ENCODE measurements at regions not wholly inside any gene's neighbourhood (a gene's known extent, or its start where the extent isn't known, plus 50 kb on each side); places are given as distances from the start of the nearest gene placed in this dataset.
"Not testable (repeated sequence)": the region's sequence is repeated elsewhere in the genome, so short reads cannot be mapped to it uniquely, and the experiment has no call there.

GRCh38 chr5:35540002-35540401, 77.7 kb upstream of the SPEF2 start:
- TF ChIP-seq POLR2A (IDR thresholded peaks at IDR 0.05) (no peak), CTCF (IDR thresholded peaks at IDR 0.05) (no peak)
- WGBS, 2 donors, result 36 to 37% methylated on average over 3 of the region's 3 CpGs

GRCh38 chr5:35538198-35538931, 79.3 kb upstream of the SPEF2 start:
- no peaks in the 10 kb centered on the region for H3K36me3 ChIP-seq
- no peaks in the 10 kb centered on the region for H3K9me3 ChIP-seq
- no peak for DNase-seq
- H3K27ac ChIP-seq, result no peak overlapping the region
- WGBS, 2 donors, result 73 to 75% methylated on average over 7 of the region's 7 CpGs
- no peaks in the 10 kb centered on the region for H3K27me3 ChIP-seq
- intact Hi-C loops (cut with DNase I), result no loop called here
- TF ChIP-seq CTCF (IDR thresholded peaks at IDR 0.05) (no peak), POLR2A (IDR thresholded peaks at IDR 0.05) (no peak)
- no peaks in the 10 kb centered on the region for H3K4me1 ChIP-seq
- H3K4me3 ChIP-seq (replicated peaks in 1 of 3), result no peak overlapping the region

More at GRCh38 chr5:35540002-35540401, 77.7 kb upstream of the SPEF2 start:
- H3K4me1 ChIP-seq, result no peaks in the 10 kb centered on the region
- no peak overlapping the region for H3K4me3 ChIP-seq (replicated peaks in 1 of 3)
- no peaks in the 10 kb centered on the region for H3K36me3 ChIP-seq
- H3K27ac ChIP-seq, result no peak overlapping the region
- H3K9me3 ChIP-seq, result no peaks in the 10 kb centered on the region
- DNase-seq, result no peak
- H3K27me3 ChIP-seq, result no peaks in the 10 kb centered on the region
- intact Hi-C loops (cut with DNase I), result no loop called here

GRCh38 chr5:35533156-35533555, 84.5 kb upstream of the SPEF2 start:
- DNase-seq, result no peak
- TF ChIP-seq CTCF (IDR thresholded peaks at IDR 0.05), result no peak
- no peak for TF ChIP-seq POLR2A (IDR thresholded peaks at IDR 0.05)
- intact Hi-C loops (cut with DNase I), result no loop called here

GRCh38 chr5:35531553-35531952, 86.1 kb upstream of the SPEF2 start:
- H3K27ac ChIP-seq; H3K27me3 ChIP-seq; H3K4me3 ChIP-seq (replicated peaks in 1 of 3); H3K9me3 ChIP-seq; intact Hi-C loops (cut with DNase I); DNase-seq; H3K36me3 ChIP-seq; H3K4me1 ChIP-seq: not testable (repeated sequence)
- 97% methylated on average over 10 to 17 of the region's 29 CpGs for WGBS, 2 donors

More at GRCh38 chr5:35533156-35533555, 84.5 kb upstream of the SPEF2 start:
- no peaks in the 10 kb centered on the region for H3K9me3 ChIP-seq
- H3K27ac ChIP-seq, result no peak overlapping the region
- H3K4me1 ChIP-seq, result no peaks in the 10 kb centered on the region
- WGBS, 2 donors, result 91 to 95% methylated on average over 3 of the region's 3 CpGs
- H3K36me3 ChIP-seq, result no peaks in the 10 kb centered on the region
- H3K27me3 ChIP-seq, result no peaks in the 10 kb centered on the region
- H3K4me3 ChIP-seq (replicated peaks in 1 of 3), result no peak overlapping the region

GRCh38 chr5:35518104-35518503, 99.6 kb upstream of the SPEF2 start:
- Histone ChIP-seq H3K36me3 (no peaks in the 10 kb centered on the region), H3K9me3 (no peaks in the 10 kb centered on the region), H3K4me3 (replicated peaks in 1 of 3) (no peak overlapping the region), H3K4me1 (no peaks in the 10 kb centered on the region), H3K27ac (no peak overlapping the region), H3K27me3 (no peaks in the 10 kb centered on the region)
- intact Hi-C loops (cut with DNase I), result no loop called here
- DNase-seq, result no peak
- no peak for TF ChIP-seq POLR2A (IDR thresholded peaks at IDR 0.05)
- no peak for TF ChIP-seq CTCF (IDR thresholded peaks at IDR 0.05)
- WGBS, 2 donors, result 74 to 95% methylated on average over 1 of the region's 1 CpG
